Liver (tissue), 8 donors: ENCODE measurements at regions not wholly inside any gene's neighbourhood (a gene's known extent, or its start where the extent isn't known, plus 50 kb on each side); places are given as distances from the start of the nearest gene placed in this dataset.

ENCODE experiments used
- DNase-seq: peaks from one replicate; pipeline ENCODE4 v3.0.0-alpha.2; 2017; ENCODE audit warnings: low spot score
- H3K27ac ChIP-seq, 2 donors: one replicate each; pipeline ENCODE4 v1.7.0; 2013; ENCODE audit warnings: inconsistent platforms in 2 of 2, low read length in 2 of 2, control low read depth in 1 of 2, low read depth in 1 of 2, mild to moderate bottlenecking in 1 of 2
- H3K27me3 ChIP-seq, 4 donors: one replicate each; pipeline versions ENCODE4 v1.6.1 to v1.7.0; 2013; ENCODE audit warnings: low read length in 3 of 4, inconsistent platforms in 1 of 4, mild to moderate bottlenecking in 1 of 4, moderate library complexity in 1 of 4; ENCODE audit not compliant: control insufficient read depth in 4 of 4, insufficient read depth in 4 of 4
- H3K36me3 ChIP-seq, 4 donors: one replicate each; pipeline versions ENCODE4 v1.6.1 to v1.7.0; 2013; ENCODE audit warnings: low read length in 3 of 4, mild to moderate bottlenecking in 3 of 4, low read depth in 1 of 4, moderate library complexity in 1 of 4; ENCODE audit not compliant: control insufficient read depth in 4 of 4, insufficient read depth in 3 of 4
- H3K4me1 ChIP-seq, 4 donors: one replicate each; pipeline versions ENCODE4 v1.6.1 to v1.7.0; 2013; ENCODE audit warnings: low read length in 3 of 4, mild to moderate bottlenecking in 3 of 4, moderate library complexity in 1 of 4; ENCODE audit not compliant: control insufficient read depth in 4 of 4, insufficient read depth in 4 of 4
- H3K4me3 ChIP-seq, 3 donors: one replicate each; pipeline versions ENCODE4 v1.6.1 to v1.7.0; 2013; ENCODE audit warnings: low read length in 3 of 3, control low read depth in 1 of 3, low read depth in 1 of 3, mild to moderate bottlenecking in 1 of 3
- H3K9ac ChIP-seq, 2 donors: one replicate each; pipeline ENCODE4 v1.7.0; 2013; ENCODE audit warnings: low read length in 2 of 2, mild to moderate bottlenecking in 2 of 2, moderate library complexity in 2 of 2, control low read depth in 1 of 2, low read depth in 1 of 2
- H3K9me3 ChIP-seq, 4 donors: one replicate each; pipeline versions ENCODE4 v1.6.1 to v1.7.0; 2013; ENCODE audit warnings: low read length in 3 of 4; ENCODE audit not compliant: control insufficient read depth in 4 of 4
- CTCF ChIP-seq: fragments of 150-350 bp; IDR thresholded peaks from 2 replicates; pipeline ENCODE4 v1.5.1; 2017; ENCODE audit warnings: improper control_type of control experiment, low read depth, low read length; ENCODE audit not compliant: missing input control
- EGR1 ChIP-seq, 2 donors: IDR thresholded peaks; 2 replicates each; pipeline ENCODE4 v1.6.1; 2016 to 2018; ENCODE audit warnings: antibody characterized with exemption in 2 of 2, low read depth in 2 of 2
- FOXA2 ChIP-seq: IDR thresholded peaks from 2 replicates; pipeline ENCODE4 v1.6.1; 2016; ENCODE audit warnings: antibody characterized with exemption
- GABPA ChIP-seq, 2 donors: IDR thresholded peaks in 1 of 2; conservative IDR thresholded peaks in 1 of 2; 2 replicates each; pipeline ENCODE4 v1.6.1; 2016; ENCODE audit warnings: antibody characterized with exemption in 2 of 2, mild to moderate bottlenecking in 1 of 2, moderate library complexity in 1 of 2
- HNF4A ChIP-seq, 2 donors: conservative IDR thresholded peaks; 2 replicates each; pipeline ENCODE4 v1.6.1; 2016; ENCODE audit warnings: antibody characterized with exemption in 2 of 2, mild to moderate bottlenecking in 2 of 2
- HNF4G ChIP-seq: IDR thresholded peaks from 2 replicates; pipeline ENCODE4 v1.6.1; 2016; ENCODE audit warnings: antibody characterized with exemption
- JUND ChIP-seq, 2 donors: IDR thresholded peaks; 2 replicates each; pipeline ENCODE4 v1.6.1; 2016; ENCODE audit warnings: antibody characterized with exemption in 2 of 2
- MAX ChIP-seq: IDR thresholded peaks from 2 replicates; pipeline ENCODE4 v1.6.1; 2016; ENCODE audit warnings: antibody characterized with exemption
- NR2F2 ChIP-seq: IDR thresholded peaks from 2 replicates; pipeline ENCODE4 v1.6.1; 2016; ENCODE audit warnings: antibody characterized with exemption
- RAD21 ChIP-seq, 2 donors: IDR thresholded peaks; 2 replicates each; pipeline ENCODE4 v1.6.1; 2016; ENCODE audit warnings: antibody characterized with exemption in 2 of 2, mild to moderate bottlenecking in 2 of 2
- RXRA ChIP-seq, 2 donors: IDR thresholded peaks; 2 replicates each; pipeline ENCODE4 v1.6.1; 2017 to 2018; ENCODE audit warnings: antibody characterized with exemption in 2 of 2, mild to moderate bottlenecking in 1 of 2
- SP1 ChIP-seq: IDR thresholded peaks from 2 replicates; pipeline ENCODE4 v1.6.1; 2018; ENCODE audit warnings: antibody characterized with exemption, mild to moderate bottlenecking
- TAF1 ChIP-seq: conservative IDR thresholded peaks from 2 replicates; pipeline ENCODE4 v1.6.1; 2016; ENCODE audit warnings: antibody characterized with exemption, mild to moderate bottlenecking
- WGBS: extraction: QIAGEN DNeasy Blood & Tissue Kit; methylation state at CpG from one replicate; pipeline ENCODE4 v1.1.7; 2013; 5-methylcytosine and 5-hydroxymethylcytosine counted together
- TF ChIP-seq, protein P1 (sequence below): IDR thresholded peaks from 2 replicates; pipeline ENCODE4 v1.6.1; 2016; ENCODE audit warnings: antibody characterized with exemption
- TF ChIP-seq, protein P2 (sequence below): IDR thresholded peaks from 2 replicates; pipeline ENCODE4 v1.6.1; 2016; ENCODE audit warnings: antibody characterized with exemption, mild to moderate bottlenecking
- TF ChIP-seq, protein P3 (sequence below): IDR thresholded peaks from 2 replicates; pipeline ENCODE4 v1.6.1; 2016; ENCODE audit warnings: antibody characterized with exemption
- donor health status: healthy.
- donor health status: healthy.
- donor health status: healthy.
- donor health status: healthy.
- donor health status: healthy.

DNA sequence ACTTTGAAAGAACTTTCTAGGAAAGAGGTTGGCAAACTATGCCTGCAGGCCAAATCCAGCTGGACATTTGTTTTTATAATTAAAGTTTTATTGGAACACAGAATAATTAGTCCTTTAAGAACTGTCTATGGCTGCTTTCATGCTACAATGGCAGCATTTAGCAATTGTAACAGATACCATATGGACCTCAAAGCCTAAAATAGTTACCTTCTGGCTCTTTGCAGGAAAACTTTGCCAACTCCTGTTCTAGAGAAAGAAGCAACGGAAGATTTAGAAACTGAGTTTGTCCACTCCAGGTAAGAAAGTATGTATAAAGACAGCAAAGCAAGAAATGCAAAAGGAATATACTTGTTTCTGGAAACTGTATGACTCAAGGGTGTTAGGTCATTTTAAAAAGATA, 281.7 kb upstream of the TRPM3 start:
- peaks cover 0 to 4% (median 0%) of the 10 kb centered on the region in 4 donors for H3K9me3 ChIP-seq
- TF ChIP-seq MAX (no peak), EGR1 (IDR thresholded peaks at IDR 0.05; ENCODE audit: low read depth in 2 of 2) (no peak), TAF1 (no peak), RXRA (IDR thresholded peaks at IDR 0.05) (no peak), CTCF (no peak), HNF4A (conservative IDR thresholded peaks at IDR 0.05) (no peak), FOXA2 (no peak), HNF4G (no peak), RAD21 (IDR thresholded peaks at IDR 0.05) (no peak), JUND (IDR thresholded peaks at IDR 0.05) (no peak), GABPA (IDR thresholded peaks at IDR 0.05 in 1 of 2, conservative IDR thresholded peaks at IDR 0.05 in 1 of 2) (no peak), SP1 (no peak)
- TF ChIP-seq, protein P1, sequence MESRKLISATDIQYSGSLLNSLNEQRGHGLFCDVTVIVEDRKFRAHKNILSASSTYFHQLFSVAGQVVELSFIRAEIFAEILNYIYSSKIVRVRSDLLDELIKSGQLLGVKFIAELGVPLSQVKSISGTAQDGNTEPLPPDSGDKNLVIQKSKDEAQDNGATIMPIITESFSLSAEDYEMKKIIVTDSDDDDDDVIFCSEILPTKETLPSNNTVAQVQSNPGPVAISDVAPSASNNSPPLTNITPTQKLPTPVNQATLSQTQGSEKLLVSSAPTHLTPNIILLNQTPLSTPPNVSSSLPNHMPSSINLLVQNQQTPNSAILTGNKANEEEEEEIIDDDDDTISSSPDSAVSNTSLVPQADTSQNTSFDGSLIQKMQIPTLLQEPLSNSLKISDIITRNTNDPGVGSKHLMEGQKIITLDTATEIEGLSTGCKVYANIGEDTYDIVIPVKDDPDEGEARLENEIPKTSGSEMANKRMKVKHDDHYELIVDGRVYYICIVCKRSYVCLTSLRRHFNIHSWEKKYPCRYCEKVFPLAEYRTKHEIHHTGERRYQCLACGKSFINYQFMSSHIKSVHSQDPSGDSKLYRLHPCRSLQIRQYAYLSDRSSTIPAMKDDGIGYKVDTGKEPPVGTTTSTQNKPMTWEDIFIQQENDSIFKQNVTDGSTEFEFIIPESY = no peak
- TF ChIP-seq, protein P2, sequence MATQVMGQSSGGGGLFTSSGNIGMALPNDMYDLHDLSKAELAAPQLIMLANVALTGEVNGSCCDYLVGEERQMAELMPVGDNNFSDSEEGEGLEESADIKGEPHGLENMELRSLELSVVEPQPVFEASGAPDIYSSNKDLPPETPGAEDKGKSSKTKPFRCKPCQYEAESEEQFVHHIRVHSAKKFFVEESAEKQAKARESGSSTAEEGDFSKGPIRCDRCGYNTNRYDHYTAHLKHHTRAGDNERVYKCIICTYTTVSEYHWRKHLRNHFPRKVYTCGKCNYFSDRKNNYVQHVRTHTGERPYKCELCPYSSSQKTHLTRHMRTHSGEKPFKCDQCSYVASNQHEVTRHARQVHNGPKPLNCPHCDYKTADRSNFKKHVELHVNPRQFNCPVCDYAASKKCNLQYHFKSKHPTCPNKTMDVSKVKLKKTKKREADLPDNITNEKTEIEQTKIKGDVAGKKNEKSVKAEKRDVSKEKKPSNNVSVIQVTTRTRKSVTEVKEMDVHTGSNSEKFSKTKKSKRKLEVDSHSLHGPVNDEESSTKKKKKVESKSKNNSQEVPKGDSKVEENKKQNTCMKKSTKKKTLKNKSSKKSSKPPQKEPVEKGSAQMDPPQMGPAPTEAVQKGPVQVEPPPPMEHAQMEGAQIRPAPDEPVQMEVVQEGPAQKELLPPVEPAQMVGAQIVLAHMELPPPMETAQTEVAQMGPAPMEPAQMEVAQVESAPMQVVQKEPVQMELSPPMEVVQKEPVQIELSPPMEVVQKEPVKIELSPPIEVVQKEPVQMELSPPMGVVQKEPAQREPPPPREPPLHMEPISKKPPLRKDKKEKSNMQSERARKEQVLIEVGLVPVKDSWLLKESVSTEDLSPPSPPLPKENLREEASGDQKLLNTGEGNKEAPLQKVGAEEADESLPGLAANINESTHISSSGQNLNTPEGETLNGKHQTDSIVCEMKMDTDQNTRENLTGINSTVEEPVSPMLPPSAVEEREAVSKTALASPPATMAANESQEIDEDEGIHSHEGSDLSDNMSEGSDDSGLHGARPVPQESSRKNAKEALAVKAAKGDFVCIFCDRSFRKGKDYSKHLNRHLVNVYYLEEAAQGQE = no peak
- TF ChIP-seq, protein P3, sequence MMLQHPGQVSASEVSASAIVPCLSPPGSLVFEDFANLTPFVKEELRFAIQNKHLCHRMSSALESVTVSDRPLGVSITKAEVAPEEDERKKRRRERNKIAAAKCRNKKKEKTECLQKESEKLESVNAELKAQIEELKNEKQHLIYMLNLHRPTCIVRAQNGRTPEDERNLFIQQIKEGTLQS = no peak
- no peak overlapping the region for H3K4me3 ChIP-seq
- WGBS = 94% methylated on average over 1 of the region's 1 CpG
- H3K27me3 ChIP-seq = no peaks in the 10 kb centered on the region
- no peak overlapping the region for H3K9ac ChIP-seq
- no peaks in the 10 kb centered on the region for H3K36me3 ChIP-seq
- no peaks in the 10 kb centered on the region for H3K4me1 ChIP-seq
- no peak overlapping the region for H3K27ac ChIP-seq
- no peak for DNase-seq

GRCh38 chr9:71393005-71393404, 271.6 kb upstream of the TRPM3 start:
- H3K9ac ChIP-seq = no peak overlapping the region
- H3K27me3 ChIP-seq = peaks cover 0 to 3% (median 0%) of the 10 kb centered on the region in 4 donors
- no peak for TF ChIP-seq GABPA (IDR thresholded peaks at IDR 0.05 in 1 of 2, conservative IDR thresholded peaks at IDR 0.05 in 1 of 2)
- no peak for TF ChIP-seq HNF4G
- no peak for TF ChIP-seq NR2F2
- no peaks in the 10 kb centered on the region for H3K4me1 ChIP-seq
- H3K4me3 ChIP-seq = no peak overlapping the region
- no peak overlapping the region for H3K27ac ChIP-seq
- DNase-seq = no peak
- WGBS = 82% methylated on average over 3 of the region's 3 CpGs
- H3K9me3 ChIP-seq = no peaks in the 10 kb centered on the region
- no peaks in the 10 kb centered on the region for H3K36me3 ChIP-seq
